ENCODE measurements at regions not wholly inside any gene's neighbourhood (a gene's known extent, or its start where the extent isn't known, plus 50 kb on each side); places are given as distances from the start of the nearest gene placed in this dataset.

- TF ChIP-seq EP300 (IDR thresholded peaks at IDR 0.05), result no peak
- TF ChIP-seq POLR2AphosphoS5 (IDR thresholded peaks at IDR 0.05), result no peak
- TF ChIP-seq POLR2A (IDR thresholded peaks at IDR 0.05), result no peak
- TF ChIP-seq CTCF (IDR thresholded peaks at IDR 0.05), result no peak
Observed at GRCh38 chr1:30445449-30445848, 277.9 kb downstream of the MATN1 start.
